SU-DHL-6 (cell line): ENCODE measurements at regions not wholly inside any gene's neighbourhood (a gene's known extent, or its start where the extent isn't known, plus 50 kb on each side); places are given as distances from the start of the nearest gene placed in this dataset.

Experiments used
- EZH2phosphoT487 ChIP-seq: fragments of 200-600 bp; sonication (generic), shearing (Covaris generic); conservative IDR thresholded peaks from 2 replicates; pipeline ENCODE4 v1.6.1; 2018; ENCODE audit warnings: mild to moderate bottlenecking, antibody characterized with exemption, low read length, moderate library complexity, mixed read lengths
- TF ChIP-seq, protein P1 (sequence below): fragments of 200-600 bp; sonication (generic); IDR thresholded peaks from one replicate; pipeline ENCODE4 v1.5.1; 2017; ENCODE audit warnings: antibody characterized with exemption, mild to moderate bottlenecking, low read length, moderate library complexity; ENCODE audit not compliant: insufficient read depth, poor library complexity, severe bottlenecking

DNA sequence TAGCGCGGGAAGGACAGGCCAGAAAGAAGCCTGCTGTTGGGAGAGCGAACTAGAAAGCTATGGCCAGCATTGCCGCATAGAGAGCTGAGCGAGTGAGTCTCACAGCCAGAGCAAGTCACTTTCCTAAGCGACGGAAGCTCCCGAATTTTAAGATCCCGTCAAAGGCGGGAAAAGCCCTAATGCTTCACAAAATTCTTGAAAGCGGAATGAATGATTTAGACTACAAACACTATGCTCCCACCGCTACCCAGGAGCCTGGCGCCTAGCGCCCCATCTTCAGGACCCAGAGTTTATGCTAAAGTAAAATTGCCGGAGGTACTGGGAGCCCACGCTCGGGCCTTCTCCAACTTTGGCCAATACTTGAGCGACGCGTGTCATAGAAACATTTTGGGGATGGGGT lies 409.9 kb upstream of the ESRRG start:
- TF ChIP-seq, protein P1, sequence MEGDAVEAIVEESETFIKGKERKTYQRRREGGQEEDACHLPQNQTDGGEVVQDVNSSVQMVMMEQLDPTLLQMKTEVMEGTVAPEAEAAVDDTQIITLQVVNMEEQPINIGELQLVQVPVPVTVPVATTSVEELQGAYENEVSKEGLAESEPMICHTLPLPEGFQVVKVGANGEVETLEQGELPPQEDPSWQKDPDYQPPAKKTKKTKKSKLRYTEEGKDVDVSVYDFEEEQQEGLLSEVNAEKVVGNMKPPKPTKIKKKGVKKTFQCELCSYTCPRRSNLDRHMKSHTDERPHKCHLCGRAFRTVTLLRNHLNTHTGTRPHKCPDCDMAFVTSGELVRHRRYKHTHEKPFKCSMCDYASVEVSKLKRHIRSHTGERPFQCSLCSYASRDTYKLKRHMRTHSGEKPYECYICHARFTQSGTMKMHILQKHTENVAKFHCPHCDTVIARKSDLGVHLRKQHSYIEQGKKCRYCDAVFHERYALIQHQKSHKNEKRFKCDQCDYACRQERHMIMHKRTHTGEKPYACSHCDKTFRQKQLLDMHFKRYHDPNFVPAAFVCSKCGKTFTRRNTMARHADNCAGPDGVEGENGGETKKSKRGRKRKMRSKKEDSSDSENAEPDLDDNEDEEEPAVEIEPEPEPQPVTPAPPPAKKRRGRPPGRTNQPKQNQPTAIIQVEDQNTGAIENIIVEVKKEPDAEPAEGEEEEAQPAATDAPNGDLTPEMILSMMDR: no peak
- no peak for TF ChIP-seq EZH2phosphoT487
